ENCODE measurements at regions not wholly inside any gene's neighbourhood (a gene's known extent, or its start where the extent isn't known, plus 50 kb on each side); places are given as distances from the start of the nearest gene placed in this dataset.

- TF ChIP-seq ZNF816 (CRISPR knock-in tag; IDR thresholded peaks at IDR 0.05; ENCODE audit: borderline replicate concordance): no peak
- TF ChIP-seq JUND (CRISPR knock-in tag; IDR thresholded peaks at IDR 0.05): no peak
- TF ChIP-seq HIC2 (CRISPR knock-in tag; IDR thresholded peaks at IDR 0.05; ENCODE audit: low read depth): no peak
- TF ChIP-seq ZNF383 (CRISPR knock-in tag; IDR thresholded peaks at IDR 0.05; ENCODE audit: borderline replicate concordance): no peak
- TF ChIP-seq HIVEP1 (CRISPR knock-in tag; IDR thresholded peaks at IDR 0.05): no peak
- TF ChIP-seq PRDM4 (CRISPR knock-in tag; IDR thresholded peaks at IDR 0.05; ENCODE audit: borderline replicate concordance): no peak
- no peak for TF ChIP-seq JUNB (CRISPR knock-in tag; IDR thresholded peaks at IDR 0.05; ENCODE audit: borderline replicate concordance)
- no peak for TF ChIP-seq CTCF (CRISPR knock-in tag; IDR thresholded peaks at IDR 0.05)
- no peak for TF ChIP-seq ZBTB49 (CRISPR knock-in tag; IDR thresholded peaks at IDR 0.05; ENCODE audit: borderline replicate concordance)
- no peak for TF ChIP-seq ZBTB39 (CRISPR knock-in tag; IDR thresholded peaks at IDR 0.05)
- no peak for TF ChIP-seq ZNF687 (CRISPR knock-in tag; IDR thresholded peaks at IDR 0.05)
- TF ChIP-seq PHB2 (IDR thresholded peaks at IDR 0.05; ENCODE audit: partially characterized antibody): no peak
- TF ChIP-seq POLR2AphosphoS5 (IDR thresholded peaks at IDR 0.05; ENCODE audit: low read depth, low read length): no peak
Measured at GRCh38 chr3:87873136-87873535, 185.7 kb downstream of the CGGBP1 start.

All from HepG2 (cell line).